Neural progenitor cell (in vitro differentiated cells): ENCODE measurements at regions not wholly inside any gene's neighbourhood (a gene's known extent, or its start where the extent isn't known, plus 50 kb on each side); places are given as distances from the start of the nearest gene placed in this dataset.

Experiments
- DNase-seq: peaks from one replicate; pipeline ENCODE4 v3.0.0-alpha.2; 2016; ENCODE audit warnings: low spot score
- H2AFZ ChIP-seq: fragments of 200-600 bp; sonication (generic); replicated peaks from 2 replicates; pipeline ENCODE4 v1.6.1; 2016; ENCODE audit warnings: antibody characterized with exemption
- H3F3A ChIP-seq: fragments of 200-600 bp; sonication (generic); 2 replicates; pipeline ENCODE4 v1.6.1; 2016; ENCODE audit warnings: antibody characterized with exemption, low read depth
- H3K27ac ChIP-seq: fragments of 200-600 bp; sonication (generic); 2 replicates; pipeline ENCODE4 v1.5.1; 2016; ENCODE audit warnings: mild to moderate bottlenecking
- H3K27me3 ChIP-seq: fragments of 200-600 bp; sonication (generic); 2 replicates; pipeline ENCODE4 v1.6.1; 2016; ENCODE audit warnings: mild to moderate bottlenecking, moderate library complexity
- H3K36me3 ChIP-seq: fragments of 200-600 bp; sonication (generic); 2 replicates; pipeline ENCODE4 v1.5.1; 2016
- H3K4me1 ChIP-seq: fragments of 200-600 bp; sonication (generic); 2 replicates; pipeline ENCODE4 v1.6.1; 2016; ENCODE audit warnings: mixed run types
- H3K4me2 ChIP-seq: fragments of 200-600 bp; sonication (generic); 2 replicates; pipeline ENCODE4 v1.6.1; 2016
- H3K4me3 ChIP-seq: fragments of 200-600 bp; sonication (generic); 2 replicates; pipeline ENCODE4 v1.5.1; 2016
- H3K79me2 ChIP-seq: fragments of 200-600 bp; sonication (generic); 2 replicates; pipeline ENCODE4 v1.6.1; 2016; ENCODE audit warnings: low read depth
- H3K9ac ChIP-seq: fragments of 200-600 bp; sonication (generic); 2 replicates; pipeline ENCODE4 v1.6.1; 2016
- H3K9me3 ChIP-seq: fragments of 200-600 bp; sonication (generic); 2 replicates; pipeline ENCODE4 v1.5.1; 2016; ENCODE audit warnings: low read depth
- H4K20me1 ChIP-seq: fragments of 200-600 bp; sonication (generic); 2 replicates; pipeline ENCODE4 v1.6.1; 2016; ENCODE audit warnings: low read depth
- H3K27ac Mint-ChIP-seq: 3 replicates; pipeline ENCODE4 v1.8.0; 2021; ENCODE audit warnings: mixed read lengths
- H3K27me3 Mint-ChIP-seq: 2 replicates; pipeline ENCODE4 v1.8.0; 2022; ENCODE audit warnings: low read depth, mild to moderate bottlenecking, inconsistent platforms, moderate library complexity, mixed read lengths; ENCODE audit not compliant: insufficient read depth
- H3K36me3 Mint-ChIP-seq: 3 replicates; pipeline ENCODE4 v1.8.0; 2021; ENCODE audit warnings: mixed read lengths
- H3K4me1 Mint-ChIP-seq: 3 replicates; pipeline ENCODE4 v1.8.0; 2021; ENCODE audit warnings: mixed read lengths
- H3K4me3 Mint-ChIP-seq: 3 replicates; pipeline ENCODE4 v1.8.0; 2021; ENCODE audit warnings: mild to moderate bottlenecking, moderate library complexity, mixed read lengths
- H3K9me3 Mint-ChIP-seq: 3 replicates; pipeline ENCODE4 v1.8.0; 2020; ENCODE audit warnings: mixed read lengths
- CTCF ChIP-seq: fragments of 200-600 bp; sonication (generic); IDR thresholded peaks from 2 replicates; pipeline ENCODE4 v1.5.1; 2017; ENCODE audit warnings: antibody characterized with exemption, mild to moderate bottlenecking
- EZH2 ChIP-seq: fragments of 200-600 bp; sonication (generic); IDR thresholded peaks from 2 replicates; pipeline ENCODE4 v1.6.1; 2017; ENCODE audit warnings: antibody characterized with exemption, mild to moderate bottlenecking, moderate library complexity
- EZH2phosphoT487 ChIP-seq: fragments of 200-600 bp; sonication (generic); IDR thresholded peaks from 2 replicates; pipeline ENCODE4 v1.6.1; 2017; ENCODE audit warnings: antibody characterized with exemption

GRCh38 chr3:67712259-67712658, 57.8 kb upstream of the SUCLG2 start:
- H3K9ac ChIP-seq = no peak overlapping the region
- H4K20me1 ChIP-seq = no peaks in the 10 kb centered on the region
- Mint-ChIP-seq H3K36me3 (no peaks in the 10 kb centered on the region), H3K4me1 (peaks cover under 1% of the 10 kb centered on the region), H3K27me3 (no peaks in the 10 kb centered on the region), H3K9me3 (no peaks in the 10 kb centered on the region), H3K27ac (no peak overlapping the region), H3K4me3 (no peak overlapping the region)
- TF ChIP-seq EZH2phosphoT487 = no peak
- no peak for TF ChIP-seq EZH2
- no peak for TF ChIP-seq CTCF
- H3K27ac ChIP-seq = no peak overlapping the region
- H3K4me2 ChIP-seq = no peak overlapping the region
- no peak for DNase-seq
- no peaks in the 10 kb centered on the region for H3K27me3 ChIP-seq
- no peaks in the 10 kb centered on the region for H3F3A ChIP-seq
- H3K9me3 ChIP-seq = no peaks in the 10 kb centered on the region
- no peak overlapping the region for H2AFZ ChIP-seq
- no peaks in the 10 kb centered on the region for H3K36me3 ChIP-seq
- no peaks in the 10 kb centered on the region for H3K4me1 ChIP-seq
- no peak overlapping the region for H3K4me3 ChIP-seq
- H3K79me2 ChIP-seq = no peaks in the 10 kb centered on the region

- no peak for DNase-seq
Observed at GRCh38 chr3:67710396-67710795, 56.0 kb upstream of the SUCLG2 start.

GRCh38 chr3:67706934-67707333, 52.5 kb upstream of the SUCLG2 start:
- Histone ChIP-seq H3K4me3 (no peak overlapping the region), H3K36me3 (no peaks in the 10 kb centered on the region), H3K4me2 (no peak overlapping the region), H3K27me3 (no peaks in the 10 kb centered on the region), H2AFZ (peak overlapping the region; percentile 32), H3F3A (no peaks in the 10 kb centered on the region), H3K27ac (no peak overlapping the region), H3K79me2 (no peaks in the 10 kb centered on the region), H3K4me1 (no peaks in the 10 kb centered on the region), H3K9ac (no peak overlapping the region), H4K20me1 (no peaks in the 10 kb centered on the region), H3K9me3 (no peaks in the 10 kb centered on the region)
- H3K4me1 Mint-ChIP-seq = peaks cover 14% of the 10 kb centered on the region
- H3K4me3 Mint-ChIP-seq = no peak overlapping the region
- no peak overlapping the region for H3K27ac Mint-ChIP-seq
- H3K36me3 Mint-ChIP-seq = no peaks in the 10 kb centered on the region
- no peak for DNase-seq
- TF ChIP-seq EZH2 (no peak), CTCF (no peak), EZH2phosphoT487 (no peak)
- no peaks in the 10 kb centered on the region for H3K9me3 Mint-ChIP-seq
- H3K27me3 Mint-ChIP-seq = no peaks in the 10 kb centered on the region

More at GRCh38 chr3:67710396-67710795, 56.0 kb upstream of the SUCLG2 start:
- no peak overlapping the region for H2AFZ ChIP-seq
- Mint-ChIP-seq H3K4me1 (peaks cover 7% of the 10 kb centered on the region), H3K36me3 (no peaks in the 10 kb centered on the region), H3K27me3 (no peaks in the 10 kb centered on the region), H3K4me3 (no peak overlapping the region), H3K27ac (no peak overlapping the region), H3K9me3 (no peaks in the 10 kb centered on the region)
- H3F3A ChIP-seq = no peaks in the 10 kb centered on the region
- H3K4me1 ChIP-seq = no peaks in the 10 kb centered on the region
- no peaks in the 10 kb centered on the region for H4K20me1 ChIP-seq
- H3K9ac ChIP-seq = no peak overlapping the region
- H3K4me3 ChIP-seq = no peak overlapping the region
- H3K27me3 ChIP-seq = no peaks in the 10 kb centered on the region
- H3K27ac ChIP-seq = no peak overlapping the region
- H3K79me2 ChIP-seq = no peaks in the 10 kb centered on the region
- TF ChIP-seq CTCF = no peak
- no peak for TF ChIP-seq EZH2phosphoT487
- TF ChIP-seq EZH2 = no peak
- no peaks in the 10 kb centered on the region for H3K9me3 ChIP-seq
- no peak overlapping the region for H3K4me2 ChIP-seq
- no peaks in the 10 kb centered on the region for H3K36me3 ChIP-seq

GRCh38 chr3:67704322-67704721, 49.9 kb upstream of the SUCLG2 start:
- Histone ChIP-seq H3K36me3 (no peaks in the 10 kb centered on the region), H4K20me1 (no peaks in the 10 kb centered on the region), H3K4me2 (no peak overlapping the region), H2AFZ (no peak overlapping the region), H3K79me2 (no peaks in the 10 kb centered on the region), H3F3A (no peaks in the 10 kb centered on the region), H3K27ac (no peak overlapping the region), H3K4me3 (no peak overlapping the region), H3K4me1 (no peaks in the 10 kb centered on the region), H3K27me3 (no peaks in the 10 kb centered on the region), H3K9ac (no peak overlapping the region), H3K9me3 (no peaks in the 10 kb centered on the region)
- Mint-ChIP-seq H3K4me1 (peaks cover 14% of the 10 kb centered on the region), H3K36me3 (no peaks in the 10 kb centered on the region), H3K9me3 (no peaks in the 10 kb centered on the region), H3K27ac (no peak overlapping the region), H3K4me3 (no peak overlapping the region), H3K27me3 (no peaks in the 10 kb centered on the region)
- no peak for DNase-seq
- no peak for TF ChIP-seq EZH2phosphoT487
- no peak for TF ChIP-seq CTCF
- no peak for TF ChIP-seq EZH2
